ENCODE measurements at regions not wholly inside any gene's neighbourhood (a gene's known extent, or its start where the extent isn't known, plus 50 kb on each side); places are given as distances from the start of the nearest gene placed in this dataset.

- no peak for DNase-seq
Observed at GRCh38 chr13:42722883-42723539, 58.4 kb upstream of the FAM216B start.

DNA sequence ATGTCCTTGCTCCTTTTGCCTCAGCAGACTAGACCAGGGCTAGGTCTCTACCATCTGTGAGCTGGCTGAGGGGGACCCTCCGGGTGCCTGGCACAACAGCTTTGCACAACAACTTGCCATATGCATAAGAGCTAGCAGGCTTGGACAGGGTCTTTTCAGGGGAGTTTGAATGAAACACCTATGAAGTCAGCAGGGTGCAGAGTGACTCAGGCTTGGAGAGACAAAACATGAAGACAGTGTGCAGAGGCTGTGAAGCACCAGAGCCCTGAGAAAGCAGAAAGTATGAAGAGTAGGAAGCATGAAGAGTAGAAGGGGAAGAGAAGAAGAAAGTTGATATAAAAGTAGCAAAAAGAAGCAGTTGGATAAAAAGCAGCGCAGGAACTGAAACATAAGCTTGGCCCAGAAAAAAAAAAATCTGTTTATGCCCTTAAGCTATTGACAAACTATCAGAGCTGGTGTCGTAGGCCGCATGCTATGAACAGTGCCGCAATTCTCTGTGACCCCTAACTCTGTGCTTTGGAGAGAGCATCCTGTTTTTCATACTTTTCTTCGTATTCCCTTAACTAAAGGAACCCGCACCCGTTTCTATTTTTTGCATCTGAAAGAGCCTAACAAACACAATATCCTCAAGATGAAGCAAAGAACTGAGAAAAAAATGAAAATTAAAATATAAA, 52.7 kb upstream of the FAM216B start:
- DNase-seq = no peak

DNA sequence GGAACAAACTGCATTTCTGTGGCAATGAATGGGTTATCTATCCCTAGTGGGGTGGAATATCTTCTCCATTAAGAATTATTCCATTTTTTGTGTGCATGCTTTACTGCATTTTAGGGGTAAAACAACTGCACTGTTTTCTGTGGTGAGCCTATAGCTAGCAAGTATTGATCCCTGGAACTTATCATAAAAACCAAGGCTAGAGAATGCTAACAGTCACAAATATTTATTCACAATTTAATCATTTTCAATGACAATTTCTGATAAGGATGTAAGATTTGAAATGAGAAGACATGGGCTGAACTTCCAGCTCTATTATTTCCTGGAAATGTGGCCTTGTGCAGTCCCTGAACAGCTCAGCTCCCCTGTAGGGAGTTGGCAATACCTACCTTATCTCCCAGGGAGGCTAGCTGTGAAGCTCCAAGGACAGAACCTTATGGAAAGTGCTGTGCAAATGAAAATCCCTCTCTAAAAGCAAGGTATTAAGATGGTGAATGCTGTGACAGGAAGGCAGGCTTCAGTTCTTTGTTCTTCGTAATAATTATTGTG, 51.5 kb upstream of the FAM216B start:
- no peak for DNase-seq

All from stimulated activated CD4-positive, alpha-beta T cell treated with anti-CD3 and anti-CD28 coated beads, Interleukin-4, amount 100 ng/mL, for 1 hour (primary cell).